Neural cell (in vitro differentiated cells): ENCODE measurements at regions not wholly inside any gene's neighbourhood (a gene's known extent, or its start where the extent isn't known, plus 50 kb on each side); places are given as distances from the start of the nearest gene placed in this dataset.

Source experiments
- H2AFZ ChIP-seq: fragments of 200-600, 300-800 bp; sonication (generic), shearing (Covaris generic); 2 replicates; pipeline ENCODE4 v1.6.0; 2014; ENCODE audit warnings: low read depth, mild to moderate bottlenecking, antibody characterized with exemption, low read length, moderate library complexity
- H3F3A ChIP-seq: fragments of 200-600 bp; shearing (Covaris generic); 2 replicates; pipeline ENCODE4 v1.6.1; 2016; ENCODE audit warnings: mild to moderate bottlenecking, moderate library complexity, mixed read lengths, antibody characterized with exemption, low read length; ENCODE audit not compliant: insufficient read depth, poor library complexity, severe bottlenecking
- H3K27ac ChIP-seq: fragments of 200-600, 300-800 bp; sonication (generic), shearing (Covaris generic); 2 replicates; pipeline ENCODE4 v1.5.1; 2014; ENCODE audit warnings: mild to moderate bottlenecking, low read length, moderate library complexity
- H3K27me3 ChIP-seq: fragments of 300-800, 200-600 bp; sonication (generic), shearing (Covaris generic); 2 replicates; pipeline ENCODE4 v1.6.0; 2014; ENCODE audit warnings: mild to moderate bottlenecking, low read depth, low read length, moderate library complexity; ENCODE audit not compliant: insufficient read depth
- H3K36me3 ChIP-seq: fragments of 300-800, 200-600 bp; sonication (generic), shearing (Covaris generic); 2 replicates; pipeline ENCODE4 v1.5.1; 2014; ENCODE audit warnings: mild to moderate bottlenecking, antibody characterized with exemption, low read length, moderate library complexity; ENCODE audit not compliant: insufficient read depth
- H3K4me2 ChIP-seq: fragments of 300-800, 200-600 bp; sonication (generic), shearing (Covaris generic); 2 replicates; pipeline ENCODE4 v1.6.0; 2014; ENCODE audit warnings: mild to moderate bottlenecking, low read length
- H3K4me3 ChIP-seq: fragments of 300-800, 200-600 bp; sonication (generic), shearing (Covaris generic); 2 replicates; pipeline ENCODE4 v1.5.1; 2014; ENCODE audit warnings: mild to moderate bottlenecking, low read length, moderate library complexity
- H3K79me2 ChIP-seq: fragments of 200-600 bp; shearing (Covaris generic); replicated peaks from 2 replicates; pipeline ENCODE4 v1.6.0; 2014; ENCODE audit warnings: mild to moderate bottlenecking, low read length, moderate library complexity; ENCODE audit not compliant: insufficient read depth
- H3K9ac ChIP-seq: fragments of 300-800, 200-600 bp; sonication (generic), shearing (Covaris generic); 2 replicates; pipeline ENCODE4 v1.6.1; 2016; ENCODE audit warnings: mild to moderate bottlenecking, low read length, mixed read lengths
- H3K9me2 ChIP-seq: fragments of 200-600 bp; shearing (Covaris generic); 2 replicates; pipeline ENCODE4 v1.6.1; 2016; ENCODE audit warnings: mild to moderate bottlenecking, low read length, mixed read lengths; ENCODE audit not compliant: insufficient read depth
- H3K9me3 ChIP-seq: fragments of 200-600, 300-800 bp; sonication (generic), shearing (Covaris generic); 2 replicates; pipeline ENCODE4 v1.6.1; 2016; ENCODE audit warnings: mild to moderate bottlenecking, mixed run types, low read length, moderate library complexity, mixed read lengths
- H4K20me1 ChIP-seq: fragments of 200-600 bp; shearing (Covaris generic); 2 replicates; pipeline ENCODE4 v1.6.1; 2016; ENCODE audit warnings: mild to moderate bottlenecking, mixed run types; ENCODE audit not compliant: insufficient read depth
- EP300 ChIP-seq: fragments of 450-650 bp; conservative IDR thresholded peaks from 2 replicates; pipeline ENCODE4 v1.6.1; 2014; ENCODE audit warnings: antibody characterized with exemption, mild to moderate bottlenecking, moderate library complexity; ENCODE audit not compliant: poor library complexity, severe bottlenecking
- EZH2 ChIP-seq: fragments of 200-600, 300-800 bp; shearing (Covaris generic), sonication (generic); IDR thresholded peaks from 2 replicates; pipeline ENCODE4 v1.6.1; 2014; ENCODE audit warnings: antibody characterized with exemption, low read length, borderline replicate concordance, mild to moderate bottlenecking; ENCODE audit not compliant: insufficient read depth, poor library complexity, severe bottlenecking
- MXI1 ChIP-seq: fragments of 450-650 bp; conservative IDR thresholded peaks from 2 replicates; pipeline ENCODE4 v1.6.1; 2014; ENCODE audit warnings: antibody characterized with exemption, mild to moderate bottlenecking; ENCODE audit not compliant: poor library complexity, severe bottlenecking
- POLR2AphosphoS5 ChIP-seq: IDR thresholded peaks from 2 replicates; pipeline ENCODE4 v1.6.1; 2012
- RAD21 ChIP-seq: fragments of 450-650 bp; conservative IDR thresholded peaks from 2 replicates; pipeline ENCODE4 v1.6.1; 2014; ENCODE audit warnings: antibody characterized with exemption, mild to moderate bottlenecking, moderate library complexity
- SMC3 ChIP-seq: fragments of 450-650 bp; conservative IDR thresholded peaks from 2 replicates; pipeline ENCODE4 v1.6.1; 2014; ENCODE audit warnings: antibody characterized with exemption, mild to moderate bottlenecking, moderate library complexity; ENCODE audit not compliant: poor library complexity
- TAF1 ChIP-seq: IDR thresholded peaks from 2 replicates; pipeline ENCODE4 v1.6.1; 2012; ENCODE audit warnings: low read depth
- TF ChIP-seq, protein P1 (sequence below): IDR thresholded peaks from 2 replicates; pipeline ENCODE4 v1.6.1; 2012; ENCODE audit warnings: borderline replicate concordance
- TF ChIP-seq, protein P2 (sequence below): fragments of 450-650 bp; IDR thresholded peaks from 2 replicates; pipeline ENCODE4 v1.5.1; 2014; ENCODE audit warnings: antibody characterized with exemption, mild to moderate bottlenecking, moderate library complexity; ENCODE audit not compliant: poor library complexity, severe bottlenecking

- Histone ChIP-seq H3K27me3 (no peaks in the 10 kb centered on the region), H3K27ac (no peak overlapping the region), H3F3A (no peaks in the 10 kb centered on the region), H3K9me3 (no peaks in the 10 kb centered on the region), H3K79me2 (no peaks in the 10 kb centered on the region), H3K9me2 (no peaks in the 10 kb centered on the region), H2AFZ (no peak overlapping the region), H3K9ac (no peak overlapping the region), H3K4me3 (no peak overlapping the region), H3K4me2 (no peak overlapping the region), H4K20me1 (no peaks in the 10 kb centered on the region), H3K36me3 (no peaks in the 10 kb centered on the region)
- TF ChIP-seq TAF1 (no peak), SMC3 (no peak), EP300 (no peak), RAD21 (no peak), EZH2 (no peak), MXI1 (no peak), POLR2AphosphoS5 (no peak)
- TF ChIP-seq, protein P1, sequence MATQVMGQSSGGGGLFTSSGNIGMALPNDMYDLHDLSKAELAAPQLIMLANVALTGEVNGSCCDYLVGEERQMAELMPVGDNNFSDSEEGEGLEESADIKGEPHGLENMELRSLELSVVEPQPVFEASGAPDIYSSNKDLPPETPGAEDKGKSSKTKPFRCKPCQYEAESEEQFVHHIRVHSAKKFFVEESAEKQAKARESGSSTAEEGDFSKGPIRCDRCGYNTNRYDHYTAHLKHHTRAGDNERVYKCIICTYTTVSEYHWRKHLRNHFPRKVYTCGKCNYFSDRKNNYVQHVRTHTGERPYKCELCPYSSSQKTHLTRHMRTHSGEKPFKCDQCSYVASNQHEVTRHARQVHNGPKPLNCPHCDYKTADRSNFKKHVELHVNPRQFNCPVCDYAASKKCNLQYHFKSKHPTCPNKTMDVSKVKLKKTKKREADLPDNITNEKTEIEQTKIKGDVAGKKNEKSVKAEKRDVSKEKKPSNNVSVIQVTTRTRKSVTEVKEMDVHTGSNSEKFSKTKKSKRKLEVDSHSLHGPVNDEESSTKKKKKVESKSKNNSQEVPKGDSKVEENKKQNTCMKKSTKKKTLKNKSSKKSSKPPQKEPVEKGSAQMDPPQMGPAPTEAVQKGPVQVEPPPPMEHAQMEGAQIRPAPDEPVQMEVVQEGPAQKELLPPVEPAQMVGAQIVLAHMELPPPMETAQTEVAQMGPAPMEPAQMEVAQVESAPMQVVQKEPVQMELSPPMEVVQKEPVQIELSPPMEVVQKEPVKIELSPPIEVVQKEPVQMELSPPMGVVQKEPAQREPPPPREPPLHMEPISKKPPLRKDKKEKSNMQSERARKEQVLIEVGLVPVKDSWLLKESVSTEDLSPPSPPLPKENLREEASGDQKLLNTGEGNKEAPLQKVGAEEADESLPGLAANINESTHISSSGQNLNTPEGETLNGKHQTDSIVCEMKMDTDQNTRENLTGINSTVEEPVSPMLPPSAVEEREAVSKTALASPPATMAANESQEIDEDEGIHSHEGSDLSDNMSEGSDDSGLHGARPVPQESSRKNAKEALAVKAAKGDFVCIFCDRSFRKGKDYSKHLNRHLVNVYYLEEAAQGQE: no peak
- TF ChIP-seq, protein P2, sequence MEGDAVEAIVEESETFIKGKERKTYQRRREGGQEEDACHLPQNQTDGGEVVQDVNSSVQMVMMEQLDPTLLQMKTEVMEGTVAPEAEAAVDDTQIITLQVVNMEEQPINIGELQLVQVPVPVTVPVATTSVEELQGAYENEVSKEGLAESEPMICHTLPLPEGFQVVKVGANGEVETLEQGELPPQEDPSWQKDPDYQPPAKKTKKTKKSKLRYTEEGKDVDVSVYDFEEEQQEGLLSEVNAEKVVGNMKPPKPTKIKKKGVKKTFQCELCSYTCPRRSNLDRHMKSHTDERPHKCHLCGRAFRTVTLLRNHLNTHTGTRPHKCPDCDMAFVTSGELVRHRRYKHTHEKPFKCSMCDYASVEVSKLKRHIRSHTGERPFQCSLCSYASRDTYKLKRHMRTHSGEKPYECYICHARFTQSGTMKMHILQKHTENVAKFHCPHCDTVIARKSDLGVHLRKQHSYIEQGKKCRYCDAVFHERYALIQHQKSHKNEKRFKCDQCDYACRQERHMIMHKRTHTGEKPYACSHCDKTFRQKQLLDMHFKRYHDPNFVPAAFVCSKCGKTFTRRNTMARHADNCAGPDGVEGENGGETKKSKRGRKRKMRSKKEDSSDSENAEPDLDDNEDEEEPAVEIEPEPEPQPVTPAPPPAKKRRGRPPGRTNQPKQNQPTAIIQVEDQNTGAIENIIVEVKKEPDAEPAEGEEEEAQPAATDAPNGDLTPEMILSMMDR: no peak
These were observed 62.5 kb upstream of the SNRK start for GRCh38 chr3:43223670-43224364.

- H3K4me3 ChIP-seq: no peak overlapping the region
- no peak overlapping the region for H2AFZ ChIP-seq
- no peaks in the 10 kb centered on the region for H4K20me1 ChIP-seq
- no peak for TF ChIP-seq MXI1
- no peak for TF ChIP-seq EZH2
- no peak for TF ChIP-seq SMC3
- no peak for TF ChIP-seq RAD21
- TF ChIP-seq EP300: no peak
- H3K9ac ChIP-seq: no peak overlapping the region
- H3K79me2 ChIP-seq: no peaks in the 10 kb centered on the region
- no peaks in the 10 kb centered on the region for H3K36me3 ChIP-seq
- no peaks in the 10 kb centered on the region for H3K9me3 ChIP-seq
- no peak overlapping the region for H3K4me2 ChIP-seq
- H3K9me2 ChIP-seq: no peaks in the 10 kb centered on the region
- H3K27ac ChIP-seq: no peak overlapping the region
- H3F3A ChIP-seq: no peaks in the 10 kb centered on the region
- H3K27me3 ChIP-seq: no peaks in the 10 kb centered on the region
These were observed 63.8 kb upstream of the SNRK start for GRCh38 chr3:43222590-43222989.
